ENCODE measurements at regions not wholly inside any gene's neighbourhood (a gene's known extent, or its start where the extent isn't known, plus 50 kb on each side); places are given as distances from the start of the nearest gene placed in this dataset.

GRCh38 chr1:63023637-63024036 is 239.7 kb downstream of the ATG4C start:
- H3K27ac ChIP-seq: no peak overlapping the region
- no peak for DNase-seq
- in situ Hi-C loops (cut with HindIII; ENCODE audit: low pct_ligation_motif_present, low sequenced_read_pairs): no loop called here

DNA sequence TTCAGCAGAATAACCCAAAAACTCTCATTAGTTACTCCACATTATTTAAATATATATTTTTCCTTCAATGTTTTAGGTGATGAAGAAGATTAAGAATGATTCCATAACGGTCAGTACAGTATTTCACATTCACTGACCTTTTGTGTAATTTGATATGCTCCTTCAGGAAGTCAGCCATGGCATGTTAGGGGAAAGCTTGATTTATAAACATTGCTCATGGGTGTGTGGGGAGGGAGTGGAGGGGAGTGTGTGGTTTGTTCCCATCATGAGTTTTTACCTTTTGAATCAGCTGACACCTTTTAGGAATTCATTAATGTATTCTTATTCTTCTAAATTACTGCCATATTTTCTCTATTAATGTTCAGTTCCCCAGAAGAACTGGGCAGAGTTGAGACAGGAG is 240.2 kb downstream of the ATG4C start:
- DNase-seq: no peak

More at GRCh38 chr1:63023637-63024036, 239.7 kb downstream of the ATG4C start:
- TF ChIP-seq CTCF (IDR thresholded peaks at IDR 0.05; ENCODE audit: low read depth, low read length, missing control alignments): no peak
- Histone ChIP-seq H3K27me3 (replicated peaks) (no peaks in the 10 kb centered on the region), H3K4me3 (ENCODE audit: low read depth, low read length) (no peak overlapping the region), H3K36me3 (replicated peaks) (no peaks in the 10 kb centered on the region)

GRCh38 chr1:63027176-63027575 is 243.2 kb downstream of the ATG4C start:
- no peak overlapping the region for H3K4me3 ChIP-seq (ENCODE audit: low read depth, low read length)
- TF ChIP-seq CTCF (IDR thresholded peaks at IDR 0.05; ENCODE audit: low read depth, low read length, missing control alignments): no peak
- no peaks in the 10 kb centered on the region for H3K27me3 ChIP-seq (replicated peaks)
- no peaks in the 10 kb centered on the region for H3K36me3 ChIP-seq (replicated peaks)
- DNase-seq: no peak
- H3K27ac ChIP-seq: no peak overlapping the region
- in situ Hi-C loops (cut with HindIII; ENCODE audit: low pct_ligation_motif_present, low sequenced_read_pairs): no loop called here

More for the DNA sequence above, 240.2 kb downstream of the ATG4C start:
- no peaks in the 10 kb centered on the region for H3K27me3 ChIP-seq (replicated peaks)
- no peak overlapping the region for H3K27ac ChIP-seq
- in situ Hi-C loops (cut with HindIII; ENCODE audit: low pct_ligation_motif_present, low sequenced_read_pairs): no loop called here
- no peaks in the 10 kb centered on the region for H3K36me3 ChIP-seq (replicated peaks)
- TF ChIP-seq CTCF (IDR thresholded peaks at IDR 0.05; ENCODE audit: low read depth, low read length, missing control alignments): no peak
- no peak overlapping the region for H3K4me3 ChIP-seq (ENCODE audit: low read depth, low read length)

- Histone ChIP-seq H3K27ac (no peak overlapping the region), H3K27me3 (replicated peaks) (no peaks in the 10 kb centered on the region), H3K4me3 (ENCODE audit: low read depth, low read length) (no peak overlapping the region), H3K36me3 (replicated peaks) (no peaks in the 10 kb centered on the region)
- no peak for TF ChIP-seq CTCF (IDR thresholded peaks at IDR 0.05; ENCODE audit: low read depth, low read length, missing control alignments)
- in situ Hi-C loops (cut with HindIII; ENCODE audit: low pct_ligation_motif_present, low sequenced_read_pairs): no loop called here
- no peak for DNase-seq
Observed at GRCh38 chr1:63032171-63032570, 248.2 kb downstream of the ATG4C start.

- no peaks in the 10 kb centered on the region for H3K36me3 ChIP-seq (replicated peaks)
- TF ChIP-seq CTCF (IDR thresholded peaks at IDR 0.05; ENCODE audit: low read depth, low read length, missing control alignments): no peak
- H3K27me3 ChIP-seq (replicated peaks): no peaks in the 10 kb centered on the region
- H3K27ac ChIP-seq: no peak overlapping the region
- no peak overlapping the region for H3K4me3 ChIP-seq (ENCODE audit: low read depth, low read length)
- no peak for DNase-seq
- in situ Hi-C loops (cut with HindIII; ENCODE audit: low pct_ligation_motif_present, low sequenced_read_pairs): no loop called here
Observed at GRCh38 chr1:63033211-63033610, 249.3 kb downstream of the ATG4C start.

GRCh38 chr1:63034256-63034655 is 250.3 kb downstream of the ATG4C start:
- no peak for DNase-seq
- in situ Hi-C loops (cut with HindIII; ENCODE audit: low pct_ligation_motif_present, low sequenced_read_pairs): no loop called here

More at GRCh38 chr1:63034256-63034655, 250.3 kb downstream of the ATG4C start:
- Histone ChIP-seq H3K27ac (no peak overlapping the region), H3K4me3 (ENCODE audit: low read depth, low read length) (no peak overlapping the region), H3K36me3 (replicated peaks) (no peaks in the 10 kb centered on the region), H3K27me3 (replicated peaks) (no peaks in the 10 kb centered on the region)
- no peak for TF ChIP-seq CTCF (IDR thresholded peaks at IDR 0.05; ENCODE audit: low read depth, low read length, missing control alignments)
